Heart right ventricle (tissue), 16 donors: ENCODE measurements at regions not wholly inside any gene's neighbourhood (a gene's known extent, or its start where the extent isn't known, plus 50 kb on each side); places are given as distances from the start of the nearest gene placed in this dataset.

Experiments used
- ATAC-seq, 8 donors: fragments of 200-7000 bp; cut with Tn5 transposase; one replicate each; pipeline ENCODE4 v1.9.1; 2020; ENCODE audit warnings: mild to moderate bottlenecking in 8 of 8, moderate library complexity in 8 of 8, moderate number of reproducible peaks in 1 of 8
- DNase-seq, 2 donors: peaks; one replicate each; pipeline ENCODE4 v3.0.0-alpha.2; 2020
- H3K27ac ChIP-seq, 10 donors: fragments of 200-600 bp; sonication (generic) in 2 of 10; one replicate each; pipeline versions ENCODE4 v1.5.0 to v1.8.0; 2020 to 2022; ENCODE audit warnings: mild to moderate bottlenecking in 3 of 10
- H3K27me3 ChIP-seq, 7 donors: fragments of 200-600 bp; one replicate each; pipeline ENCODE4 v1.8.0; 2021 to 2022; ENCODE audit warnings: mild to moderate bottlenecking in 2 of 7
- H3K36me3 ChIP-seq, 9 donors: fragments of 200-600 bp; sonication (generic) in 1 of 9; one replicate each; pipeline versions ENCODE4 v1.5.0 to v1.8.0; 2020 to 2022; ENCODE audit warnings: mild to moderate bottlenecking in 2 of 9
- H3K4me1 ChIP-seq, 9 donors: fragments of 200-600 bp; sonication (generic) in 1 of 9; one replicate each; pipeline versions ENCODE4 v1.5.0 to v1.8.0; 2020 to 2022; ENCODE audit warnings: mild to moderate bottlenecking in 4 of 9
- H3K4me3 ChIP-seq, 10 donors: fragments of 200-600 bp; sonication (generic) in 2 of 10; one replicate each; pipeline versions ENCODE4 v1.5.0 to v1.8.0; 2020 to 2022; ENCODE audit warnings: mild to moderate bottlenecking in 7 of 10, moderate library complexity in 2 of 10
- H3K9me3 ChIP-seq, 11 donors: fragments of 200-600 bp in 10 of 11; sonication (generic) in 2 of 11; one replicate each; pipeline versions ENCODE4 v1.5.0 to v1.8.0; 2013 to 2022; ENCODE audit warnings: mild to moderate bottlenecking in 2 of 11, control low read depth in 1 of 11, moderate library complexity in 1 of 11
- CTCF ChIP-seq, 9 donors: fragments of 200-600 bp; sonication (generic) in 2 of 9; IDR thresholded peaks; one replicate each; pipeline versions ENCODE4 v1.5.0 to v1.8.0; 2021 to 2022; ENCODE audit warnings: antibody characterized with exemption in 9 of 9, mild to moderate bottlenecking in 5 of 9, moderate library complexity in 1 of 9
- WGBS, 2 donors: extraction: QIAGEN DNeasy Blood & Tissue Kit; methylation state at CpG; one replicate each; pipeline ENCODE4 v1.1.7; 2013; ENCODE audit warnings: inconsistent platforms in 1 of 2; 5-methylcytosine and 5-hydroxymethylcytosine counted together
- intact Hi-C, 10 donors: fragments of 100-400 bp; cut with DNase I; formaldehyde crosslinking; loops; one replicate each; pipeline versions ENCODE4 v1.11.1 to v1.14.2; 2022
- donor health status: Arrhythmogenic right ventricular cardiomyopathy.
- donor health status: ischemic (EF 13 %, LVEDD 7.1; RV severe dilation, severe dysfunction).
- donor health status: healthy with polysubstance abuse.
- donor health status: DM: no; HTN: yes; CAD: no.
- donor health status: DM: no; HTN: no; CAD: no.
- donor health status: ischemic (EF 25% LVEDD 6.9; RV normal size, moderate dysfunction).
- donor health status: ischemic (EF 25% LVEDD 5.7; RV mildly dilated, moderate dysfunction).
- donor health status: healthy.
- donor health status: DM: yes; HTN: yes; CAD: no.
- donor health status: Ischemic cardiomyopathy.
- donor health status: ischemic (EF 35%, LVEDD 5.7; RV mildly dilated, moderate dysfunction).
- donor health status: nonischemic (EF 11% LVEDD 7.7; RV severe dilation, severe dysfunction).
- donor health status: DM: yes; HTN: yes; CAD: no.
- donor health status: PGD.
- donor health status: ischemic (EF 29% LVEDD 5.4; RV normal size, mild dysfunction).
- donor health status: nonischemic (EF 23%, LVEDD 6.1; RV moderate dilation, normal function).

DNA sequence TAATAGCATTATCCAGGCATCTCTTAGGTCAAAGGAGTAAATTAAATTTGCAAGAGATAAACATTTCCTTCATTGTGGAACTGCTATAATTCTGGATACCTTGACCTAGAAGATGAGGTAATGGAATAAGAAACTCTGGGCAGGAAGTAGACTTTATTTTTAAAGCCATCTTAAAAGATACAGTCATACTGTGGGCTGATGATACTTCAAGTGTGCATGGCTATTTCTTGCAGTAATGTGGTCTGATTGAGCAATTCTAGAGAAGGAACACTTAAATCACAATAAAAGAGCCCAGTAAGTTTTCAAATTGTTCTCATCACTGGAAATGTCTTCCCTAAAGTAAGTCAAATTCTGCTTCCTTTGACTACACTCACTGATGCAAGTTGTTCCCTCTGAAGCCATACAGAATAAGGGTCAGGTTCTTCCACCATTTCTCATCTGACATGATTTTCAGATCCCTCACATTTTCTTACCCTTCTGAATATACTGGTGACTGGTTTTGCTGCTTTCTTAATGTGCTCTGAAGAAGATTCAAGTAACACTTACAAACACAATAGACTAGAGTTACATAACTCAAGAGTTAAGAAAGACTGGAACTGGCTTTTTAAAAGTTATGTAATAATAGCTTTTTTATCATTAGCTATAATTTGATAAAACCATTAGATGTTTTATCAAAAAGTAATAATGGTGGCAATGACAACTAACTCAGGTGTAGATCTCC, 62.6 kb upstream of the TMEM244 start:
- DNase-seq (no peak), ATAC-seq (no peak)
- no peaks in the 10 kb centered on the region for H3K9me3 ChIP-seq
- H3K27me3 ChIP-seq, result peaks cover 0 to 4% (median 0%) of the 10 kb centered on the region in 7 donors
- intact Hi-C loops, result no loop called here
- no peak overlapping the region for H3K27ac ChIP-seq
- TF ChIP-seq CTCF (IDR thresholded peaks at IDR 0.05), result no peak
- H3K4me3 ChIP-seq, result no peak overlapping the region
- H3K4me1 ChIP-seq, result peaks cover 0 to 5% (median 0%) of the 10 kb centered on the region in 9 donors
- H3K36me3 ChIP-seq, result no peaks in the 10 kb centered on the region

- ATAC-seq (no peak), DNase-seq (no peak)
- 64 to 76% methylated on average over 3 of the region's 3 CpGs for WGBS, 2 donors
- Histone ChIP-seq H3K36me3 (no peaks in the 10 kb centered on the region), H3K27me3 (no peaks in the 10 kb centered on the region), H3K4me1 (peaks cover 0 to 5% (median 0%) of the 10 kb centered on the region in 9 donors), H3K27ac (no peak overlapping the region), H3K9me3 (no peaks in the 10 kb centered on the region), H3K4me3 (no peak overlapping the region)
- TF ChIP-seq CTCF (IDR thresholded peaks at IDR 0.05), result no peak
- intact Hi-C loops, result no loop called here
Measured at GRCh38 chr6:129921169-129921817, 60.2 kb upstream of the TMEM244 start.

DNA sequence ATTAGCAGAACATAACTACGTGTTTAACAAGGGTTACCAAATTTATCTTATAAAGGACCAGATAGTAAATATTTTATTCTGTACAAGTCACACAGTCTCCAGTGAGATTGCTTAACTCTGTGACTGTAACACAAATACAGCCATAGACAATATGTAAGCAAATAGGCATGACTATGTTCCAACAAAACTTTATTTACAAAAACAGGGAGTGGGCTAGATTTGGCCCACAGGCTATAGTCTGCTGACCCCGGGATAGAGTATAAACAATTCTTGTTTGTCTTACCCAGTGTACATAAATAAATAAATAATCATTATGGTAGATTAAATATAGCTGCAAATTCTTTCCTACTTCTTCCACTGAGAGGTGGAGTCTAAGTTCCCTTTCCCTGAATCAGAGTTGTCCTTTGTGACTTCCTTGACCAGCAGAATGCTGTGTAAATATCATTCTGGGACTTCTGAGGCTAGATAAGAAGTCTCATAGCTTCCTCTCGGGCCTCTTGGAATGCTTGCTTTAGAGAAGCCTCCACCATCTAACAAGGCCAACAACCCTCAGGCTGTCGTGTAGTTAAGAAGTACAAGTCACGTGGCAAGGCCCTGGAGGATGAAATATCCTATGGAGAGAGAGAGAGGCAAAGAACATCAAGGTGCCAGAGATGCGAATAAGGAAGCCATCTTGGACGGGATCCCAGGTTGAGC, 59.1 kb upstream of the TMEM244 start:
- no peak for TF ChIP-seq CTCF (IDR thresholded peaks at IDR 0.05)
- Histone ChIP-seq H3K27me3 (no peaks in the 10 kb centered on the region), H3K9me3 (no peaks in the 10 kb centered on the region), H3K4me3 (no peak overlapping the region), H3K27ac (no peak overlapping the region), H3K36me3 (no peaks in the 10 kb centered on the region), H3K4me1 (peaks cover 0 to 5% (median 0%) of the 10 kb centered on the region in 9 donors)
- intact Hi-C loops, result no loop called here
- 61 to 64% methylated on average over 7 of the region's 7 CpGs for WGBS, 2 donors
- DNase-seq (no peak), ATAC-seq (no peak)

- 45 to 56% methylated on average over 1 of the region's 1 CpG for WGBS, 2 donors
- DNase-seq (no peak), ATAC-seq (no peak)
- Histone ChIP-seq H3K4me3 (no peak overlapping the region), H3K9me3 (no peaks in the 10 kb centered on the region), H3K27ac (no peak overlapping the region), H3K27me3 (peaks cover 0 to 7% (median 0%) of the 10 kb centered on the region in 7 donors), H3K4me1 (no peaks in the 10 kb centered on the region), H3K36me3 (no peaks in the 10 kb centered on the region)
- no peak for TF ChIP-seq CTCF (IDR thresholded peaks at IDR 0.05)
- intact Hi-C loops, result no loop called here
Measured at GRCh38 chr6:129911732-129912131, 50.6 kb upstream of the TMEM244 start.
